Fibroblast of the aortic adventitia (primary cell): ENCODE measurements at regions not wholly inside any gene's neighbourhood (a gene's known extent, or its start where the extent isn't known, plus 50 kb on each side); places are given as distances from the start of the nearest gene placed in this dataset.
A peak's percentile ranks its signal among the peaks of the same experiment; 100 is the strongest.

ENCODE experiments used
- DNase-seq: peaks from one replicate; pipeline ENCODE4 v3.0.0-alpha.2; 2010; ENCODE audit warnings: low read depth
- H3K4me3 ChIP-seq: 2 replicates; pipeline ENCODE4 v1.5.1; 2011; ENCODE audit warnings: low read depth, mild to moderate bottlenecking, control low read depth, low read length, moderate library complexity
- CTCF ChIP-seq: IDR thresholded peaks from 2 replicates; pipeline ENCODE4 v1.5.1; 2011; ENCODE audit warnings: mild to moderate bottlenecking, low read length, control low read depth, inconsistent platforms; ENCODE audit not compliant: insufficient read depth

- DNase-seq, result no peak
- no peak overlapping the region for H3K4me3 ChIP-seq
- no peak for TF ChIP-seq CTCF
These were observed 69.4 kb upstream of the HGFAC start for GRCh38 chr4:3372264-3372932.

- no peak for DNase-seq
- no peak overlapping the region for H3K4me3 ChIP-seq
- TF ChIP-seq CTCF, result no peak
These were observed 68.8 kb upstream of the HGFAC start for GRCh38 chr4:3372933-3373465.

GRCh38 chr4:3373468-3373867 lies 68.3 kb upstream of the HGFAC start:
- no peak for DNase-seq
- TF ChIP-seq CTCF, result no peak
- H3K4me3 ChIP-seq, result no peak overlapping the region

GRCh38 chr4:3374011-3374645 lies 67.6 kb upstream of the HGFAC start:
- H3K4me3 ChIP-seq, result no peak overlapping the region
- no peak for TF ChIP-seq CTCF
- DNase-seq, result no peak

- no peak for DNase-seq
- H3K4me3 ChIP-seq, result no peak overlapping the region
- no peak for TF ChIP-seq CTCF
These were observed 67.1 kb upstream of the HGFAC start for GRCh38 chr4:3374667-3375066.

GRCh38 chr4:3375688-3376087 lies 66.1 kb upstream of the HGFAC start:
- DNase-seq, result peak; percentile 42

More at GRCh38 chr4:3375688-3376087, 66.1 kb upstream of the HGFAC start:
- TF ChIP-seq CTCF, result no peak
- H3K4me3 ChIP-seq, result no peak overlapping the region
